Activated T-cell treated with anti-CD3 and anti-CD28 coated beads for 4 hours (primary cell): ENCODE measurements at regions not wholly inside any gene's neighbourhood (a gene's known extent, or its start where the extent isn't known, plus 50 kb on each side); places are given as distances from the start of the nearest gene placed in this dataset.
"Not testable (repeated sequence)": the region's sequence is repeated elsewhere in the genome, so short reads cannot be mapped to it uniquely, and the experiment has no call there.

Source experiments
- DNase-seq: peaks from one replicate; pipeline ENCODE4 v3.0.0-alpha.2; 2020

DNA sequence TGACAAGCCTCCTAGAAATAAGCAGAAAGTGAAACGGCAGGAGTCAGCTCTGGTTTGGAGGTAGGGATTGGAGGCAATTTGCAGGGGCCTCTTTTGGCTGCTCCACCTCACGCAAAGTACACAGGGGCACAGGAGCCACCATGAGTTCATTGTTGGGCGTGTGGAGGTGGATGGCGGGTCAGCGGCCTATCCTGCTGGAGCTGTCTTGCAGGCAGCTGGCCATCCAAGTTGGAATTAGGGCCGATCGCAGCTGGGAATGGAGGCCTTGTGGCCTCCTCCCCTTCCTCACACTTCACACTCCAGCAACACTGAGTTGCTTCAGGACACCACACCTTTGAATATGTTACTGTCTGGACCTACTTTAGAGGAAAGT lies 171.5 kb downstream of the MYCN start:
- DNase-seq: no peak

- DNase-seq: no peak
Measured at GRCh38 chr2:16109821-16110310, 169.5 kb downstream of the MYCN start.

GRCh38 chr2:16109368-16109820 lies 169.0 kb downstream of the MYCN start:
- DNase-seq: no peak

DNA sequence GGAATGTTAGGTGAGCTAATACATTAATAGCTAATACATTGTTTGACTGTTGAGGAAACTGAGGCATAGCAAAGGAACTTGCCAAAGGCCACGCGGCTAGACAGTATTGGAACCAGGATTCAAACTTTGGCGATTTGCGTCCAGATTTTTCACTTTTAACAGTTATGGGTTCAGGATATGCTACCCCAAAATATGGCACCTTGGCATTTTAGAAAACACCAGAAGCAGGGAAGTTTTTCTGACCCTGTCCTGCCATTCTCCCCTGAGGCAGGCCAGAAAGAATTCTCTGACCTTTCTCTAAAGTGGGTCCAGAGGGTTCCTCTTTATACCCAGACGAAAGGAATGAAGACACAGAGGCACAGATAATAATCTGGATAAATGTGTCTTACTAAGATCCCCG lies 166.9 kb downstream of the MYCN start:
- no peak for DNase-seq

DNA sequence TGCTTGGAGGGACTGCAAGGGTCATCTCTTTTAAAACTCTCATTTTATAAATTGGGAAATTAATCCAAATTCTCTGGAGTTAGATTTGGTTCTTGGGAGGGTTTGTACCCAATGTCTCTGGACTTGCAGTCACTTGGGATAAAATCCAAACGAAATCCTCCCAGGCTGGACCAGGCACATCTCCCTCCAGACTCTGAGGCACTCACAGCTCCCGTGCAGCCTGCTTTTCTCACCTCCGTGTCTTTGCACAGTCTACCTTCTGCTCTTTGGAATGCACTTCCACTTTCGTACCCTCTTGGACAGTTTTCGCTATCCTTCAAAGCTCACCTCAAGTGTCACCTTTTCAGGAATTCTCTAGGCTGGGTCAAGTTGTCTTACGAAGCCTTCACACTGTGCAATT lies 166.3 kb downstream of the MYCN start:
- DNase-seq: no peak

DNA sequence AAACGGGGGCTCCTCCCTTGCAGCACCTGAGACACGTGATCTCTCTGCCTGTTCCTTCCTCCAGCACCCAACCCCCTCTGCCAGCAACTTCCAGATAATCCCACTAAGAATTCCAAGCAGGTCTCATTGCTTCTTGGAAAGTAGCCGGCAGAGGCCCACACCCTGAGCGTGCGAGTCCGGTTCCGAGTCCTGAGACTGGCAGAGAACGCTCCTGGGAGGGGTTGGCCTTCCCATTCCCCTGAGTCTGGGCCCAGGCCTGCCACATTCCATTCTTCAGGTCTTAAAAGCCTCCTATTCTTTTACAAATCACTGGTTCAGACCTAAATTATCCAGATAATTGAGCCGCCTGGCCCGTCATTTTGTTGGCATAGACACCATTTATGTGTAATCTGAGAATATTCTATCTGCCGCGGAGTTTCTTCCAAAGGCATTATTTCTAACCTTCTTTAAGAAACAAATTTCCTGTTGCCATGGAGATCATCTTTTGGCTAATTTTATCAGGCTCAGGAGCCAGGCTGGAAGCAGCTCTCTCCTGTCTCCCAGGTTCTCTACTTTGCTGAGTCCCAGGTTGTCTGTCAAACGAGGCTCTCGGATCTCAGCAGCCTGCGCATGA lies 165.4 kb downstream of the MYCN start:
- DNase-seq: no peak

GRCh38 chr2:16104949-16105668 lies 164.8 kb downstream of the MYCN start:
- no peak for DNase-seq

DNA sequence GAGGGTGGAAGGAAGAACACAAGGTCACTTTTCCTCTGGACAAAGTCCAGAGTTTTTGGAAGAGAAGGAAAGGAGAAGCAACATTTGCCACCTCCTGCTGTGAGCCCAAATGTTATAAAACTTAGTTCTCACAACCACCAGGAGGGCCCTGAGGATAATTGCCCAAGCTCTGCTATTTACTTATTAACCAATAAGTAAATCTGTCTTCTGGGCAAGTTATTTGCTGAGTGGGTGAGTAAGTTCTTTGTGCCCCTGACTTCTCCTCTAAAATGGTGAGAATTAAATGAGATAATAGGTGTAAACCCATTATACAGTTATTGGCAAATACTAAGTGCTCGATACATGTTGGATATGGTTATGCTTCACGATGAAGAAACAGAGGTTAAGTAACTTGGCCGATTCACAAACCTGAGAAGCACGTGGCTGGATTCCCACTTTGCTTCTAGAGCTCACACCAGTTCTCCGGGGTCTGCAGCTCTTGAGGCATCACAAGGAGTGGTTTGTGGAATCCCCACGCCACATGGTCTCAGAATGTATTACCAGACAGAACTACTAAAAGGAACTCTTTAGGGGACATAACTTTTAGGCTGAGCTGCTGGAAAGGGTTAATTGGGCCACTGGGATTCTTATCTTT lies 164.1 kb downstream of the MYCN start:
- no peak for DNase-seq

- no peak for DNase-seq
Measured at GRCh38 chr2:16103614-16104314, 163.4 kb downstream of the MYCN start.

DNA sequence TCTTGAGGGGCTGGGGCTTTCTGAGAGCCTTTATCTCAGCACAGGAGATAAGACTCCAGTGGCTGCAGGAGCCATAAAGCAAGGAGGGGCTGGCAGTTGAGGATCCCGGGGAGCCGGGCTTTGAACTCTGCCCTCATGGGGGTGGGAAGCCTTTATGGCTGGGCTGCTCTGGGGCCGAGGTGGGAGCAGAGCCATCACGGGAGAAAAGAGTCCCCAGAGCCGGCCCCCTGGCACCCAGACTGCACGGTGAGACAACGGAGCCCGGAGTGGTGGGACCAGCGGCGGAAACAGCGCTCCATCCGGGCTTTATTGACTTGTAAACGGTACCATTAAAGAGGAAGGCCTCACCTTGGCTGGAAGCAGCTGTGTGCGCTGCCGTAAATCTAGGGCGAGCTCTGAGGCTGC lies 162.6 kb downstream of the MYCN start:
- no peak for DNase-seq

- no peak for DNase-seq
Measured at GRCh38 chr2:16102358-16102975, 162.1 kb downstream of the MYCN start.

GRCh38 chr2:16101196-16101595 lies 160.8 kb downstream of the MYCN start:
- no peak for DNase-seq

DNA sequence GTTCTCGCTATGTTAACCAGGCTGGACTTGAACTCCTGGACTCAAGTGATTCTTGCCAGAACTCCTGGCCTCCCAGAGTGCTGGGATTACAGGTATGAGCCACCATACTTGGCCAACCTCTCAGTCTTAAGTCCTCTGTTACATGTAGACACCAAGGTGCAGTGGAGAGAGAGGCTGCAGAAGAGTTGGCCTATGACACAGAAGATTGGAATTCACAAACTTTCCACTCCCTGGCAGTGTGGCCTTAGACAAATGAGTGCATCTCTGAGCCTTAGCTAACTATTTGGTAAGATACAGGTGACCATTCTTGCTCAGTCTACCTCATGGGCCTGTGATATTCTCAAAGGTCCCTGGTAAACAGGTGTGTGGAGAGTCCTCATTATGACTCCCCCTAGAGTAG lies 159.7 kb downstream of the MYCN start:
- no peak for DNase-seq

DNA sequence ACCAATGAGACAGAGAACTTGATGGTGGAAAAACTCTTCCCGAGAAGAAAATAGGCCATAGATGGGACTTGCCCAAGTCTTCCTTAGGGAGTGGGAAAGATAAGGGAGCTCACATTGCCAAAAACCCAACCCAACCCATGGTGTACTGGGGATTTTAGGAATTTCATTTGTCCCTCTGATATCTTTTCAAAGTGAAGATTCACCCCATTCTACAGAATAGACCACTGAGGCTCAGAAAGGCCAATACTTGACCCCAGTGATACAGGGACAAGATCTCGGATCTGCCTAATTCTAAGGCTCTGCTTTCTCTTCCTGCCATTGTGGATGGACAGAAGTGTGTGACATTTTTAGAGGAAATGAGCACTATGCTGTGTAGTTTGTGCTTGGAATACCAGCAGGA lies 159.0 kb downstream of the MYCN start:
- DNase-seq: no peak

GRCh38 chr2:16096962-16097361 lies 156.6 kb downstream of the MYCN start:
- no peak for DNase-seq

DNA sequence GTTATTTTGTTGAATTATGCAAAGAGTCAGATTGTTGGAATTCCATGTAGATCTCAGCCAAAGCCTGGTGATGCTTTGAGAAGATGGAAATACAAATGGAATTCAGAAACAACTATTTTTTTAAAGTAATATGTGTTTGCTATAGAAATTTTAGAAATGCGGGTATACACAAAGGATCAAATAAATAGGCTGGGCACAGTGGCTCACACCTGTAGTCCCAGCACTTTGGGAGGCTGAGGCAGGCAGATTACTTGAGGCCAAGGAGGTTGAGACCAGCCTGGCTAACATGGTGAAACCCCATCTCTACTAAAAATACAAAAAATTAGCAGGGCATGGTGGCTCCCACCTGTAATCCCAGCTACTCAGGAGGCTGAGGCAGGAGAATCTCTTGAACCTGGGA lies 155.1 kb downstream of the MYCN start:
- not testable (repeated sequence) for DNase-seq

DNA sequence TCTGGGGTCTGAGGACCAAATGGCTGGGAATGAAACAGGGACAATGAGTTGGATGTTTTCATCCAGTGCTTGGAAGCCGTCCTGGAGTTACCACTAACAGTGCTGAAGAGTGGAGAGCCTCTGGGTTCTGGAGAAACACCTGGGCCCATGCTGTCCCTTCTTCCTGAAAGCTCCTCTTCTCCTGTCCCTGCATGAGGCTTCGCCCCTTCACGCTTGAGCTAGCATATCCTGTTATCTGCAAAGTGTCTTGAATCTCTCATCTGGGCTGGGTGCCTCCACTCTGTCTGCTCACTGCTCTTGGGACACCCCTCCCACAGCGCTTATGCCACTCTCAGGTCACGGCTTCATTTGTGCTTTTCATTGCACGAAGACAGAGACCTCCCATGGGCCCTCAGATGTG lies 154.5 kb downstream of the MYCN start:
- DNase-seq: no peak

DNA sequence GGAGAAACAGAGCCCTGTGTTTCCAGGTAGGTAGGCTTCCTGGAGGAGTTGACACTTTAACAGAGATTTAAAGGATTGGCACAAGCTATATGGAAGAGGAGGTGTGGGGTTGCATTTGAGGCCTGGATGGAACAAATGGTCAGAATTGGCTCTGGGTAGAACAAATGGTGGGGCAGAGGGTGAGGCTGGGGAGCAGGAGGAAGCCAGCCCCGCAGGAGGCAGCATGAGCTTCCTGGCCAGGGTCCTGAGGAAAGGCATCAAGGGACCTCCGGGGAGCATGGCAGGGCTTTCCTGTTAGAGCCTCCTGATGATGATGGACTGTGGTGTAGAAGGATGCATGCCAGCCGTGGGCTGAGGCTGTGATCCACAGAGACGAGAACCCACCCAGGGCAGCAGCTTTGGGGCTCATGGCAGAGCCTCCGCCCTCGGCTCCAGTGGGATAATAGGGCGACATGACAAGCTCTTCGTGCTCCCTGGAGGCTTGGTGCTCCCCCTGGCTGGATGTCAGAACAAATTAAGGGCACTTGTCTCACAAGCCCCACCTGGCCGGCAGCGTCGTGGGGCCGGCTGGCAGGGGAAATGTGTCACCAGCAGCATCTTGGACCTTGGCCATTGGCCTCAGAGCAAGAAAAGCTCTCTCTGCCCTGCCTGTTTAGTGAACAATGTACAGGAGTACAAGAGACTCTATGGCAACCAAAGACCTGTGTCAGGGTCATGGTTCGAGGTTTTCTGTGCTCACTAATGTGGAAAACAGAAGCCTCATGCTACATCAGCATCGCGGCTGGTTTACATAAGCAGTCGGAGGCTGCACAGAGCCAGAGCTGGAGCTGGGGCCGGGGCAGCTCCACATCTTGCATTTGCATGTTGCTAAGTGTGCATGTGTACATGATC lies 153.5 kb downstream of the MYCN start:
- no peak for DNase-seq

- DNase-seq: no peak
Measured at GRCh38 chr2:16092861-16093638, 152.7 kb downstream of the MYCN start.

GRCh38 chr2:16091576-16092282 lies 151.4 kb downstream of the MYCN start:
- DNase-seq: no peak
